ENCODE measurements at regions not wholly inside any gene's neighbourhood (a gene's known extent, or its start where the extent isn't known, plus 50 kb on each side); places are given as distances from the start of the nearest gene placed in this dataset.

DNA sequence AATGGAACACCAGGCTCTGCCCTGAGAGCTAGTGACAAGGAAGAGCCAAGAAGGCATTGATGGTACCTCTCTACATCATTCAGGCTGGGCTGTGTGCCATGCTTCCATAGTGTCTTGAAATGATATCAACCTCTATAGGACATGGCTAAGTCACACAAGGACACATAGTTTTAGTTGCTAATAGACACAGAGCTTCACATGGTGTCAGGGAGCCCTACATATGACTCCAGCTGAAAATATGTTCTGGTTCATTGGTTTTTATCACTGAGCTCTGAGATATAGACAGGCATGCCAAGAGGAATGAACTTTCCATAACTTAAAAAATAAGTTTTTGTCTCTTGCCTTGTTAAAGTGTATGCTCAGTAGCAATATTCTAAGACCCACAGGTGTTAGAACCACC, 72.1 kb upstream of the PRKG2 start:
- H3K4me1 ChIP-seq: peaks cover 12% of the 10 kb centered on the region; the same call in 1 of the 2 replicates
- Mint-ChIP-seq H3K27ac (ENCODE audit: unreplicated experiment) (no peak overlapping the region), H3K9me3 (ENCODE audit: unreplicated experiment) (no peaks in the 10 kb centered on the region), H3K36me3 (ENCODE audit: insufficient read depth, unreplicated experiment) (no peaks in the 10 kb centered on the region), H3K4me1 (ENCODE audit: low read depth, unreplicated experiment) (peaks cover 6% of the 10 kb centered on the region), H3K4me3 (ENCODE audit: unreplicated experiment) (no peak overlapping the region), H3K27me3 (ENCODE audit: insufficient read depth, unreplicated experiment) (no peaks in the 10 kb centered on the region)
- no peaks in the 10 kb centered on the region for H3K9me3 ChIP-seq
- H3K27me3 ChIP-seq (replicated peaks; ENCODE audit: control insufficient read depth, insufficient read depth, low read length): no peaks in the 10 kb centered on the region
- no peak overlapping the region for H3K4me3 ChIP-seq (ENCODE audit: low read depth, low read length)
- H3K36me3 ChIP-seq (ENCODE audit: control insufficient read depth, insufficient read depth, low read length): no peaks in the 10 kb centered on the region
- POLR2A ChIA-PET: interaction anchor here (0.6 kb wide), 1 partner anchor 11 kb away, joined by 6 read pairs; no protein-coding TSS in a partner anchor
- TF ChIP-seq, protein P1, sequence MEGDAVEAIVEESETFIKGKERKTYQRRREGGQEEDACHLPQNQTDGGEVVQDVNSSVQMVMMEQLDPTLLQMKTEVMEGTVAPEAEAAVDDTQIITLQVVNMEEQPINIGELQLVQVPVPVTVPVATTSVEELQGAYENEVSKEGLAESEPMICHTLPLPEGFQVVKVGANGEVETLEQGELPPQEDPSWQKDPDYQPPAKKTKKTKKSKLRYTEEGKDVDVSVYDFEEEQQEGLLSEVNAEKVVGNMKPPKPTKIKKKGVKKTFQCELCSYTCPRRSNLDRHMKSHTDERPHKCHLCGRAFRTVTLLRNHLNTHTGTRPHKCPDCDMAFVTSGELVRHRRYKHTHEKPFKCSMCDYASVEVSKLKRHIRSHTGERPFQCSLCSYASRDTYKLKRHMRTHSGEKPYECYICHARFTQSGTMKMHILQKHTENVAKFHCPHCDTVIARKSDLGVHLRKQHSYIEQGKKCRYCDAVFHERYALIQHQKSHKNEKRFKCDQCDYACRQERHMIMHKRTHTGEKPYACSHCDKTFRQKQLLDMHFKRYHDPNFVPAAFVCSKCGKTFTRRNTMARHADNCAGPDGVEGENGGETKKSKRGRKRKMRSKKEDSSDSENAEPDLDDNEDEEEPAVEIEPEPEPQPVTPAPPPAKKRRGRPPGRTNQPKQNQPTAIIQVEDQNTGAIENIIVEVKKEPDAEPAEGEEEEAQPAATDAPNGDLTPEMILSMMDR (IDR thresholded peaks at IDR 0.05; ENCODE audit: insufficient read depth in 1 of 2, low read depth in 1 of 2, low read length in 1 of 2, severe bottlenecking in 1 of 2, unreplicated experiment in 1 of 2): no peak
- no peak for DNase-seq
- no TSS peak for BruUV-seq (replicated peaks)
- intact Hi-C loops (cut with micrococcal nuclease; ENCODE audit: unreplicated experiment): no loop called here
- CTCF ChIA-PET: no interaction called here

DNA sequence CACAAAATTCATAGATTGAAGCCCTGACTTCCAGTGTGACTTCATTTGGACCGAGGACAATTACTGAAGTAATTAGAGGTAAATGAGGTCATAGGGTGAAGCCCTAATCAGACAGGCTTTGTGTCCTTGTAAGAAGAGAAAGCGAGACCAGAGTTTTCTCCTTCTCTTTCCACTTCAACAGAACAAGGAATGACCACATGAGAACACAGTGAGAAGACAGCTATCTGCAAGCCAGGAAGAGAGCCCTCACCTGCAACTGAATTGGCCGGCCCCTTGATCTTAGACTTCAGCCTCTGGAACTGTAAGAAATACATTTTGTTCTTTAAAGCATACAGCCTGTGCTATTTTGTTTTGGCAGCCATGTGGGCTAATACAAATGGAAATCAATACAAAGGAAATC, 67.1 kb upstream of the PRKG2 start:
- no peaks in the 10 kb centered on the region for H3K4me1 ChIP-seq
- Mint-ChIP-seq H3K27me3 (ENCODE audit: insufficient read depth, unreplicated experiment) (no peaks in the 10 kb centered on the region), H3K4me1 (ENCODE audit: low read depth, unreplicated experiment) (no peaks in the 10 kb centered on the region), H3K4me3 (ENCODE audit: unreplicated experiment) (no peak overlapping the region), H3K9me3 (ENCODE audit: unreplicated experiment) (no peaks in the 10 kb centered on the region), H3K27ac (ENCODE audit: unreplicated experiment) (no peak overlapping the region), H3K36me3 (ENCODE audit: insufficient read depth, unreplicated experiment) (no peaks in the 10 kb centered on the region)
- no peaks in the 10 kb centered on the region for H3K9me3 ChIP-seq
- ChIA-PET CTCF (no interaction called here), POLR2A (no interaction called here)
- H3K4me3 ChIP-seq (ENCODE audit: low read depth, low read length): no peak overlapping the region
- no peak for DNase-seq
- no TSS peak for BruUV-seq (replicated peaks)
- intact Hi-C loops (cut with micrococcal nuclease; ENCODE audit: unreplicated experiment): no loop called here
- no peaks in the 10 kb centered on the region for H3K36me3 ChIP-seq (ENCODE audit: control insufficient read depth, insufficient read depth, low read length)
- TF ChIP-seq, protein P1 (IDR thresholded peaks at IDR 0.05; ENCODE audit: insufficient read depth in 1 of 2, low read depth in 1 of 2, low read length in 1 of 2, severe bottlenecking in 1 of 2, unreplicated experiment in 1 of 2): no peak
- no peaks in the 10 kb centered on the region for H3K27me3 ChIP-seq (replicated peaks; ENCODE audit: control insufficient read depth, insufficient read depth, low read length)

DNA sequence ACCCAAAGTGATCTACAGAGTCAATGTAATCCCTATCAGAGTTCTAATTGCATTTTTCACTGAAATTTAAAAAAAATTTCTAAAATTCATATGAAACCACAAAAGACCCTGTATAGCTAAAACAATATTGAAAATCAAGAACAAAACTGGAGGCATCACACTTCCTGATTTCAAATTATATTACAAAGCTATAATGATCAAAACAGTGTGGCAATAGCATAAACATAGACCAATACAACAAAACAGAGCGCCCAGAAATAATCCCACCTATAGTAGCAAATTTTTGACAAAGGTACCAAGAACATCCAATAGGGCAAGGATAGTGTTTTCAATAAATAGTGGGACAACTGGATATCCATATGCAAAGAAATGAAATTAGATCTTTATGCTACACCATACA, 59.4 kb upstream of the PRKG2 start:
- Mint-ChIP-seq H3K36me3 (ENCODE audit: insufficient read depth, unreplicated experiment) (no peaks in the 10 kb centered on the region), H3K4me1 (ENCODE audit: low read depth, unreplicated experiment) (no peaks in the 10 kb centered on the region), H3K4me3 (ENCODE audit: unreplicated experiment) (no peak overlapping the region), H3K27ac (ENCODE audit: unreplicated experiment) (no peak overlapping the region), H3K27me3 (ENCODE audit: insufficient read depth, unreplicated experiment) (no peaks in the 10 kb centered on the region), H3K9me3 (ENCODE audit: unreplicated experiment) (peaks cover 6% of the 10 kb centered on the region)
- no peaks in the 10 kb centered on the region for H3K27me3 ChIP-seq (replicated peaks; ENCODE audit: control insufficient read depth, insufficient read depth, low read length)
- BruUV-seq (replicated peaks): no TSS peak
- intact Hi-C loops (cut with micrococcal nuclease; ENCODE audit: unreplicated experiment): no loop called here
- DNase-seq: no peak
- POLR2A ChIA-PET: no interaction called here
- no peaks in the 10 kb centered on the region for H3K36me3 ChIP-seq (ENCODE audit: control insufficient read depth, insufficient read depth, low read length)
- peaks cover 10% of the 10 kb centered on the region for H3K9me3 ChIP-seq
- no peaks in the 10 kb centered on the region for H3K4me1 ChIP-seq
- CTCF ChIA-PET: no interaction called here
- TF ChIP-seq, protein P1 (IDR thresholded peaks at IDR 0.05; ENCODE audit: insufficient read depth in 1 of 2, low read depth in 1 of 2, low read length in 1 of 2, severe bottlenecking in 1 of 2, unreplicated experiment in 1 of 2): no peak
- no peak overlapping the region for H3K4me3 ChIP-seq (ENCODE audit: low read depth, low read length)
